IgD-negative memory B cell (primary cell): ENCODE measurements at regions not wholly inside any gene's neighbourhood (a gene's known extent, or its start where the extent isn't known, plus 50 kb on each side); places are given as distances from the start of the nearest gene placed in this dataset.

Source experiments
- H3K27ac Mint-ChIP-seq, 3 donors: one replicate each; pipeline ENCODE4 v1.8.0; 2020 to 2022; ENCODE audit warnings: mild to moderate bottlenecking in 3 of 3, mixed read lengths in 3 of 3, moderate library complexity in 1 of 3
- H3K27me3 Mint-ChIP-seq: one replicate; pipeline ENCODE4 v1.8.0; 2021; ENCODE audit warnings: mixed read lengths
- H3K36me3 Mint-ChIP-seq: one replicate; pipeline ENCODE4 v1.8.0; 2020; ENCODE audit warnings: mild to moderate bottlenecking, mixed read lengths
- H3K4me1 Mint-ChIP-seq, 3 donors: one replicate each; pipeline ENCODE4 v1.8.0; 2020 to 2022; ENCODE audit warnings: mixed read lengths in 3 of 3, mild to moderate bottlenecking in 1 of 3
- H3K4me3 Mint-ChIP-seq, 4 donors: one replicate each; pipeline ENCODE4 v1.8.0; 2020 to 2022; ENCODE audit warnings: mild to moderate bottlenecking in 4 of 4, mixed read lengths in 4 of 4, moderate library complexity in 3 of 4
- H3K9me3 Mint-ChIP-seq, 3 donors: one replicate each; pipeline ENCODE4 v1.8.0; 2020 to 2021; ENCODE audit warnings: mixed read lengths in 3 of 3, mild to moderate bottlenecking in 1 of 3

- peaks cover 0 to 4% (median 4%) of the 10 kb centered on the region in 3 donors for H3K9me3 Mint-ChIP-seq
- no peak overlapping the region for H3K4me3 Mint-ChIP-seq
- no peak overlapping the region for H3K27ac Mint-ChIP-seq
- H3K4me1 Mint-ChIP-seq: no peaks in the 10 kb centered on the region
- no peaks in the 10 kb centered on the region for H3K36me3 Mint-ChIP-seq
- no peaks in the 10 kb centered on the region for H3K27me3 Mint-ChIP-seq
Observed at GRCh38 chr18:33814546-33814945, 236.5 kb downstream of the ASXL3 start.

GRCh38 chr18:33812186-33812585 is 234.2 kb downstream of the ASXL3 start:
- Mint-ChIP-seq H3K27me3 (no peaks in the 10 kb centered on the region), H3K4me1 (no peaks in the 10 kb centered on the region), H3K36me3 (no peaks in the 10 kb centered on the region), H3K27ac (no peak overlapping the region), H3K9me3 (no peaks in the 10 kb centered on the region), H3K4me3 (no peak overlapping the region)

- Mint-ChIP-seq H3K36me3 (no peaks in the 10 kb centered on the region), H3K4me3 (no peak overlapping the region), H3K27ac (no peak overlapping the region), H3K4me1 (no peaks in the 10 kb centered on the region), H3K27me3 (no peaks in the 10 kb centered on the region), H3K9me3 (no peaks in the 10 kb centered on the region)
Observed at GRCh38 chr18:33805592-33805991, 227.6 kb downstream of the ASXL3 start.

GRCh38 chr18:33804258-33804657 is 226.2 kb downstream of the ASXL3 start:
- no peak overlapping the region for H3K4me3 Mint-ChIP-seq
- no peaks in the 10 kb centered on the region for H3K27me3 Mint-ChIP-seq
- no peaks in the 10 kb centered on the region for H3K4me1 Mint-ChIP-seq
- no peaks in the 10 kb centered on the region for H3K9me3 Mint-ChIP-seq
- H3K27ac Mint-ChIP-seq: no peak overlapping the region
- H3K36me3 Mint-ChIP-seq: no peaks in the 10 kb centered on the region

- Mint-ChIP-seq H3K9me3 (no peaks in the 10 kb centered on the region), H3K4me1 (no peaks in the 10 kb centered on the region), H3K27me3 (no peaks in the 10 kb centered on the region), H3K4me3 (no peak overlapping the region), H3K27ac (no peak overlapping the region), H3K36me3 (no peaks in the 10 kb centered on the region)
Observed at GRCh38 chr18:33803636-33804035, 225.6 kb downstream of the ASXL3 start.

GRCh38 chr18:33802955-33803354 is 224.9 kb downstream of the ASXL3 start:
- Mint-ChIP-seq H3K27me3 (no peaks in the 10 kb centered on the region), H3K36me3 (no peaks in the 10 kb centered on the region), H3K4me1 (no peaks in the 10 kb centered on the region), H3K4me3 (no peak overlapping the region), H3K27ac (no peak overlapping the region), H3K9me3 (no peaks in the 10 kb centered on the region)
